WTC11 (cell line): ENCODE measurements at regions not wholly inside any gene's neighbourhood (a gene's known extent, or its start where the extent isn't known, plus 50 kb on each side); places are given as distances from the start of the nearest gene placed in this dataset.

ENCODE experiments used
- ELF4 ChIP-seq: sonication (generic); formaldehyde crosslinking; IDR thresholded peaks from 2 replicates; pipeline ENCODE4 v1.8.1; 2022; ENCODE audit warnings: low read depth, mild to moderate bottlenecking, moderate library complexity, missing genetic modification reagents
- FOXJ3 ChIP-seq: sonication (generic); formaldehyde crosslinking; IDR thresholded peaks from 2 replicates; pipeline ENCODE4 v1.9.0; 2021; ENCODE audit warnings: missing genetic modification reagents, mild to moderate bottlenecking, borderline replicate concordance

DNA sequence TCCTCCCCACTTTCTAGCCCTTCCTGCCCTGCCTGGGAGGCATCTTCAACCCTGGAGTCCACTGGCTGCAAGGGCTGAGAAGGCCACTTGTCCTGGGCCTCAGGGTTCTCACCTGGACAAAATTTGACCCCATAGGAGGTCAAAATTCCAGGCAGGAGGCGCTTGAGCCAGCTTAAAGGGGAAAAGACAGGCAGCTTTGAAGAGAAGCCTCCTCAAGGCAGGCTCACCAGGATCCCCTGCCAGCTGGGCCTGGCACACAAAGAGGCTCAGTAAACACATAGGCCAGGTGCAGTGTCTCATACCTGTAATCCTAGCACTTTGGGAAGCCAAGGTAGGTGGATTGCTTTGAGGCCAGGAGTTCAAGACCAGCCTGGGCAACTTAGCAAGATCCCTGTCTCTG is 53.0 kb upstream of the MPEG1 start:
- TF ChIP-seq FOXJ3 (CRISPR knock-in tag) (no peak), ELF4 (CRISPR knock-in tag) (no peak)
